Fibroblast of lung (primary cell): ENCODE measurements at regions not wholly inside any gene's neighbourhood (a gene's known extent, or its start where the extent isn't known, plus 50 kb on each side); places are given as distances from the start of the nearest gene placed in this dataset.

Experiments
- EZH2 ChIP-seq: IDR thresholded peaks from 2 replicates; pipeline ENCODE4 v1.5.1; 2012; ENCODE audit warnings: low read length, control low read depth, mild to moderate bottlenecking; ENCODE audit errors: missing control alignments
- TF ChIP-seq, protein P1 (sequence below), 2 donors: IDR thresholded peaks in 1 of 2; conservative IDR thresholded peaks in 1 of 2; 1 replicate in 1 of 2; 2 replicates in 1 of 2; pipeline ENCODE4 v1.5.1; 2011 to 2012; ENCODE audit warnings: low read length in 2 of 2, control low read depth in 1 of 2, inconsistent platforms in 1 of 2, low read depth in 1 of 2, mild to moderate bottlenecking in 1 of 2

DNA sequence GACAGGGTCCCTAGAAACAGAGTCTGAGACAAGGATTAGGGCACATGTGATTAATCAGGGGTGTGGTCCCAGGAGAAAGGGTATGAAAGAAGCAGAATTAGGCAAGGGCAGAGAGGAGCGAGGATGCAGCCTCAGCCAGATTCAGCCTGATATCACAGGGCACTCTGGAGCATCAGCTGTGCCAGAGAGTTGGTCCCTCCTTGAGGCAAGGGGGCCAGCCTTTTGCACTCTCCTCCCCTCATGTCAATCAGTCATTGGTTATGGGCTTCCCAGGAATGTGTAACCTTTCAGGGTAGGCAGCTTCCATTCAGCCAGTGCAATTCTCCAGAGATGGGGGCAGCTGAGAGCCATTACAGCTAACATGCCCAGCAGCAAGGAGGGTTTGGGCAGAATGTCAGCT is 152.6 kb upstream of the LHX1 start:
- no peak for TF ChIP-seq EZH2
- TF ChIP-seq, protein P1, sequence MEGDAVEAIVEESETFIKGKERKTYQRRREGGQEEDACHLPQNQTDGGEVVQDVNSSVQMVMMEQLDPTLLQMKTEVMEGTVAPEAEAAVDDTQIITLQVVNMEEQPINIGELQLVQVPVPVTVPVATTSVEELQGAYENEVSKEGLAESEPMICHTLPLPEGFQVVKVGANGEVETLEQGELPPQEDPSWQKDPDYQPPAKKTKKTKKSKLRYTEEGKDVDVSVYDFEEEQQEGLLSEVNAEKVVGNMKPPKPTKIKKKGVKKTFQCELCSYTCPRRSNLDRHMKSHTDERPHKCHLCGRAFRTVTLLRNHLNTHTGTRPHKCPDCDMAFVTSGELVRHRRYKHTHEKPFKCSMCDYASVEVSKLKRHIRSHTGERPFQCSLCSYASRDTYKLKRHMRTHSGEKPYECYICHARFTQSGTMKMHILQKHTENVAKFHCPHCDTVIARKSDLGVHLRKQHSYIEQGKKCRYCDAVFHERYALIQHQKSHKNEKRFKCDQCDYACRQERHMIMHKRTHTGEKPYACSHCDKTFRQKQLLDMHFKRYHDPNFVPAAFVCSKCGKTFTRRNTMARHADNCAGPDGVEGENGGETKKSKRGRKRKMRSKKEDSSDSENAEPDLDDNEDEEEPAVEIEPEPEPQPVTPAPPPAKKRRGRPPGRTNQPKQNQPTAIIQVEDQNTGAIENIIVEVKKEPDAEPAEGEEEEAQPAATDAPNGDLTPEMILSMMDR (conservative IDR thresholded peaks at IDR 0.05 in 1 of 2, IDR thresholded peaks at IDR 0.05 in 1 of 2; ENCODE audit: low read depth in 1 of 2, low read length in 2 of 2): no peak
